HUES48 (cell line): ENCODE measurements at regions not wholly inside any gene's neighbourhood (a gene's known extent, or its start where the extent isn't known, plus 50 kb on each side); places are given as distances from the start of the nearest gene placed in this dataset.
A peak's percentile ranks its signal among the peaks of the same experiment; 100 is the strongest.
"Not testable (repeated sequence)": the region's sequence is repeated elsewhere in the genome, so short reads cannot be mapped to it uniquely, and the experiment has no call there.

Experiments used
- H3K27ac ChIP-seq: one replicate; pipeline ENCODE4 v1.7.0; 2013; ENCODE audit warnings: low read depth, low read length, inconsistent platforms
- H3K27me3 ChIP-seq: 2 replicates; pipeline ENCODE4 v1.6.1; 2013; ENCODE audit warnings: mild to moderate bottlenecking, low read length; ENCODE audit not compliant: control insufficient read depth, insufficient read depth
- H3K36me3 ChIP-seq: 2 replicates; pipeline ENCODE4 v1.6.1; 2013; ENCODE audit warnings: low read length; ENCODE audit not compliant: control insufficient read depth, insufficient read depth
- H3K4me1 ChIP-seq: 2 replicates; pipeline ENCODE4 v1.6.1; 2013; ENCODE audit warnings: mild to moderate bottlenecking, low read length; ENCODE audit not compliant: control insufficient read depth, insufficient read depth
- H3K4me3 ChIP-seq: 2 replicates; pipeline ENCODE4 v1.5.1; 2013; ENCODE audit warnings: mild to moderate bottlenecking, low read depth, low read length
- H3K9ac ChIP-seq: 2 replicates; pipeline ENCODE4 v1.6.1; 2013; ENCODE audit warnings: mild to moderate bottlenecking, low read depth, low read length, moderate library complexity
- H3K9me3 ChIP-seq: 2 replicates; pipeline ENCODE4 v1.6.1; 2013; ENCODE audit warnings: low read length; ENCODE audit not compliant: control insufficient read depth, insufficient read depth

- H3K27me3 ChIP-seq = no peaks in the 10 kb centered on the region
- H3K36me3 ChIP-seq = no peaks in the 10 kb centered on the region
- peaks cover 2% of the 10 kb centered on the region; the same call in 1 of the 2 replicates for H3K9me3 ChIP-seq
- no peak overlapping the region for H3K4me3 ChIP-seq
- peaks cover 3% of the 10 kb centered on the region; the same call in 1 of the 2 replicates for H3K4me1 ChIP-seq
- H3K27ac ChIP-seq = no peak overlapping the region
- no peak overlapping the region for H3K9ac ChIP-seq
These were observed 70.2 kb upstream of the OSBPL3 start for GRCh38 chr7:25050223-25050622.

GRCh38 chr7:25048444-25048834 lies 68.5 kb upstream of the OSBPL3 start:
- H3K9me3 ChIP-seq = peaks cover 2% of the 10 kb centered on the region; the same call in 1 of the 2 replicates
- no peaks in the 10 kb centered on the region for H3K36me3 ChIP-seq
- H3K27me3 ChIP-seq = no peaks in the 10 kb centered on the region
- H3K27ac ChIP-seq = no peak overlapping the region
- no peak overlapping the region for H3K4me3 ChIP-seq
- peaks cover 3% of the 10 kb centered on the region; the same call in 1 of the 2 replicates for H3K4me1 ChIP-seq
- H3K9ac ChIP-seq = no peak overlapping the region

GRCh38 chr7:25047571-25048443 lies 67.8 kb upstream of the OSBPL3 start:
- not testable (repeated sequence) for H3K27ac ChIP-seq

GRCh38 chr7:25037325-25037724 lies 57.3 kb upstream of the OSBPL3 start:
- no peaks in the 10 kb centered on the region for H3K4me1 ChIP-seq
- no peak overlapping the region for H3K9ac ChIP-seq
- H3K36me3 ChIP-seq = no peaks in the 10 kb centered on the region
- no peak overlapping the region for H3K4me3 ChIP-seq
- no peak overlapping the region for H3K27ac ChIP-seq
- no peaks in the 10 kb centered on the region for H3K27me3 ChIP-seq
- peaks cover 10% of the 10 kb centered on the region for H3K9me3 ChIP-seq

More at GRCh38 chr7:25047571-25048443, 67.8 kb upstream of the OSBPL3 start:
- H3K36me3 ChIP-seq, H3K9ac ChIP-seq, H3K27me3 ChIP-seq, H3K9me3 ChIP-seq, H3K4me1 ChIP-seq: not testable (repeated sequence)
- peak overlapping the region; percentile 46 for H3K4me3 ChIP-seq

- no peaks in the 10 kb centered on the region for H3K4me1 ChIP-seq
These were observed 55.3 kb upstream of the OSBPL3 start for GRCh38 chr7:25035274-25035673.

GRCh38 chr7:25034136-25034535 lies 54.2 kb upstream of the OSBPL3 start:
- no peak overlapping the region for H3K4me3 ChIP-seq
- H3K27me3 ChIP-seq = no peaks in the 10 kb centered on the region
- H3K9ac ChIP-seq = no peak overlapping the region
- H3K27ac ChIP-seq = no peak overlapping the region
- no peaks in the 10 kb centered on the region for H3K36me3 ChIP-seq
- H3K9me3 ChIP-seq = peaks cover 10% of the 10 kb centered on the region
- H3K4me1 ChIP-seq = no peaks in the 10 kb centered on the region

More at GRCh38 chr7:25035274-25035673, 55.3 kb upstream of the OSBPL3 start:
- Histone ChIP-seq H3K9me3 (peaks cover 10% of the 10 kb centered on the region), H3K27me3 (no peaks in the 10 kb centered on the region), H3K27ac (no peak overlapping the region), H3K4me3 (no peak overlapping the region), H3K36me3 (no peaks in the 10 kb centered on the region), H3K9ac (no peak overlapping the region)

- Histone ChIP-seq H3K36me3 (no peaks in the 10 kb centered on the region), H3K4me1 (no peaks in the 10 kb centered on the region; the same call in 1 of the 2 replicates), H3K4me3 (no peak overlapping the region), H3K27me3 (no peaks in the 10 kb centered on the region), H3K9me3 (peaks cover 10% of the 10 kb centered on the region), H3K27ac (no peak overlapping the region), H3K9ac (no peak overlapping the region)
These were observed 53.1 kb upstream of the OSBPL3 start for GRCh38 chr7:25032774-25033743.

GRCh38 chr7:25031432-25031831 lies 51.5 kb upstream of the OSBPL3 start:
- H3K27ac ChIP-seq = no peak overlapping the region
- no peaks in the 10 kb centered on the region for H3K27me3 ChIP-seq
- no peak overlapping the region for H3K9ac ChIP-seq
- H3K9me3 ChIP-seq = peaks cover 9% of the 10 kb centered on the region
- H3K4me3 ChIP-seq = no peak overlapping the region
- H3K4me1 ChIP-seq = peaks cover 5% of the 10 kb centered on the region
- H3K36me3 ChIP-seq = no peaks in the 10 kb centered on the region

GRCh38 chr7:25031007-25031406 lies 51.0 kb upstream of the OSBPL3 start:
- H3K4me3 ChIP-seq = no peak overlapping the region
- H3K9me3 ChIP-seq = peaks cover 5% of the 10 kb centered on the region
- H3K27me3 ChIP-seq = no peaks in the 10 kb centered on the region
- no peak overlapping the region for H3K9ac ChIP-seq
- no peaks in the 10 kb centered on the region for H3K36me3 ChIP-seq
- H3K4me1 ChIP-seq = peaks cover 6% of the 10 kb centered on the region
- no peak overlapping the region for H3K27ac ChIP-seq
